GM10266 (cell line): ENCODE measurements at regions not wholly inside any gene's neighbourhood (a gene's known extent, or its start where the extent isn't known, plus 50 kb on each side); places are given as distances from the start of the nearest gene placed in this dataset.
"Not testable (repeated sequence)": the region's sequence is repeated elsewhere in the genome, so short reads cannot be mapped to it uniquely, and the experiment has no call there.

Source experiments
- DNase-seq: peaks from one replicate; pipeline ENCODE4 v3.0.0; 2012; ENCODE audit errors: extremely low spot score
- CTCF ChIP-seq: IDR thresholded peaks from 2 replicates; pipeline ENCODE4 v1.5.1; 2012; ENCODE audit warnings: mild to moderate bottlenecking, low read depth; ENCODE audit not compliant: control insufficient read depth, insufficient read depth; ENCODE audit errors: missing control alignments

GRCh38 chrX:8003147-8003883 is 76.1 kb upstream of the PNPLA4 start:
- DNase-seq: no peak

GRCh38 chrX:7996851-7997250 is 69.6 kb upstream of the PNPLA4 start:
- TF ChIP-seq CTCF: no peak
- DNase-seq: no peak

More at GRCh38 chrX:8003147-8003883, 76.1 kb upstream of the PNPLA4 start:
- no peak for TF ChIP-seq CTCF

- peak; percentile 50 for TF ChIP-seq CTCF
- peak; percentile 16 for DNase-seq
Measured at GRCh38 chrX:7996414-7996813, 69.2 kb upstream of the PNPLA4 start.

GRCh38 chrX:7993873-7994272 is 66.7 kb upstream of the PNPLA4 start:
- no peak for DNase-seq
- TF ChIP-seq CTCF: no peak

- DNase-seq: not testable (repeated sequence)
Measured at GRCh38 chrX:7988013-7988759, 61.0 kb upstream of the PNPLA4 start.

- TF ChIP-seq CTCF: no peak
- no peak for DNase-seq
Measured at GRCh38 chrX:7987160-7988012, 60.2 kb upstream of the PNPLA4 start.

- not testable (repeated sequence) for DNase-seq
Measured at GRCh38 chrX:7986738-7987137, 59.5 kb upstream of the PNPLA4 start.

GRCh38 chrX:7985568-7985967 is 58.4 kb upstream of the PNPLA4 start:
- TF ChIP-seq CTCF: no peak
- no peak for DNase-seq
